ENCODE measurements at regions not wholly inside any gene's neighbourhood (a gene's known extent, or its start where the extent isn't known, plus 50 kb on each side); places are given as distances from the start of the nearest gene placed in this dataset.

- no peak overlapping the region for H3K27ac ChIP-seq
- H3K4me1 ChIP-seq (ENCODE audit: control insufficient read depth in 1 of 2, insufficient read depth in 1 of 2, low read depth in 1 of 2, low read length in 1 of 2) = peaks cover 22 to 35% of the 10 kb centered on the region in 2 experiments
Measured at GRCh38 chr2:226126104-226126503, 673.5 kb downstream of the IRS1 start.

GRCh38 chr2:226125176-226125883, 674.3 kb downstream of the IRS1 start:
- Histone ChIP-seq H3K4me3 (ENCODE audit: low read depth in 1 of 2, low read length in 1 of 2) (no peak overlapping the region), H3K9me3 (no peaks in the 10 kb centered on the region), H3K27me3 (peaks cover 3% of the 10 kb centered on the region), H3K36me3 (no peaks in the 10 kb centered on the region), H3K27ac (no peak overlapping the region), H3K4me1 (ENCODE audit: control insufficient read depth in 1 of 2, insufficient read depth in 1 of 2, low read depth in 1 of 2, low read length in 1 of 2) (peaks cover 30 to 43% of the 10 kb centered on the region in 2 experiments)
- TF ChIP-seq CTCF (IDR thresholded peaks at IDR 0.05) = no peak

More at GRCh38 chr2:226126104-226126503, 673.5 kb downstream of the IRS1 start:
- Histone ChIP-seq H3K9me3 (no peaks in the 10 kb centered on the region), H3K4me3 (ENCODE audit: low read depth in 1 of 2, low read length in 1 of 2) (no peak overlapping the region), H3K27me3 (peaks cover 3% of the 10 kb centered on the region), H3K36me3 (no peaks in the 10 kb centered on the region)
- TF ChIP-seq CTCF (IDR thresholded peaks at IDR 0.05) = no peak

- Histone ChIP-seq H3K27ac (no peak overlapping the region), H3K4me3 (ENCODE audit: low read depth in 1 of 2, low read length in 1 of 2) (no peak overlapping the region), H3K4me1 (ENCODE audit: control insufficient read depth in 1 of 2, insufficient read depth in 1 of 2, low read depth in 1 of 2, low read length in 1 of 2) (peaks cover 37 to 50% of the 10 kb centered on the region in 2 experiments), H3K27me3 (peaks cover 3% of the 10 kb centered on the region), H3K36me3 (no peaks in the 10 kb centered on the region), H3K9me3 (no peaks in the 10 kb centered on the region)
- no peak for TF ChIP-seq CTCF (IDR thresholded peaks at IDR 0.05)
Measured at GRCh38 chr2:226124548-226125011, 675.0 kb downstream of the IRS1 start.

GRCh38 chr2:226123300-226123699, 676.3 kb downstream of the IRS1 start:
- Histone ChIP-seq H3K27ac (peak overlapping the region; percentile 89), H3K4me3 (ENCODE audit: low read depth in 1 of 2, low read length in 1 of 2) (no peak overlapping the region), H3K27me3 (no peaks in the 10 kb centered on the region), H3K36me3 (no peaks in the 10 kb centered on the region), H3K9me3 (no peaks in the 10 kb centered on the region), H3K4me1 (ENCODE audit: control insufficient read depth in 1 of 2, insufficient read depth in 1 of 2, low read depth in 1 of 2, low read length in 1 of 2) (peaks cover 50 to 63% of the 10 kb centered on the region in 2 experiments)
- TF ChIP-seq CTCF (IDR thresholded peaks at IDR 0.05) = no peak

GRCh38 chr2:226122041-226122440, 677.6 kb downstream of the IRS1 start:
- peak overlapping the region; percentile 89 for H3K27ac ChIP-seq
- no peaks in the 10 kb centered on the region for H3K36me3 ChIP-seq
- peak overlapping the region in 1 of 2 experiments; percentile 26 for H3K4me3 ChIP-seq (ENCODE audit: low read depth in 1 of 2, low read length in 1 of 2)
- H3K9me3 ChIP-seq = no peaks in the 10 kb centered on the region
- H3K4me1 ChIP-seq (ENCODE audit: control insufficient read depth in 1 of 2, insufficient read depth in 1 of 2, low read depth in 1 of 2, low read length in 1 of 2) = peaks cover 57 to 76% of the 10 kb centered on the region in 2 experiments
- no peak for TF ChIP-seq CTCF (IDR thresholded peaks at IDR 0.05)
- no peaks in the 10 kb centered on the region for H3K27me3 ChIP-seq

All from neutrophil (primary cell).